Ammon's horn (tissue), 1 donor: ENCODE measurements at regions not wholly inside any gene's neighbourhood (a gene's known extent, or its start where the extent isn't known, plus 50 kb on each side); places are given as distances from the start of the nearest gene placed in this dataset.
"Not testable (repeated sequence)": the region's sequence is repeated elsewhere in the genome, so short reads cannot be mapped to it uniquely, and the experiment has no call there.

ENCODE experiments used
- DNase-seq: peaks from one replicate; pipeline ENCODE4 v3.0.0-alpha.2; 2016; ENCODE audit warnings: low spot score

DNA sequence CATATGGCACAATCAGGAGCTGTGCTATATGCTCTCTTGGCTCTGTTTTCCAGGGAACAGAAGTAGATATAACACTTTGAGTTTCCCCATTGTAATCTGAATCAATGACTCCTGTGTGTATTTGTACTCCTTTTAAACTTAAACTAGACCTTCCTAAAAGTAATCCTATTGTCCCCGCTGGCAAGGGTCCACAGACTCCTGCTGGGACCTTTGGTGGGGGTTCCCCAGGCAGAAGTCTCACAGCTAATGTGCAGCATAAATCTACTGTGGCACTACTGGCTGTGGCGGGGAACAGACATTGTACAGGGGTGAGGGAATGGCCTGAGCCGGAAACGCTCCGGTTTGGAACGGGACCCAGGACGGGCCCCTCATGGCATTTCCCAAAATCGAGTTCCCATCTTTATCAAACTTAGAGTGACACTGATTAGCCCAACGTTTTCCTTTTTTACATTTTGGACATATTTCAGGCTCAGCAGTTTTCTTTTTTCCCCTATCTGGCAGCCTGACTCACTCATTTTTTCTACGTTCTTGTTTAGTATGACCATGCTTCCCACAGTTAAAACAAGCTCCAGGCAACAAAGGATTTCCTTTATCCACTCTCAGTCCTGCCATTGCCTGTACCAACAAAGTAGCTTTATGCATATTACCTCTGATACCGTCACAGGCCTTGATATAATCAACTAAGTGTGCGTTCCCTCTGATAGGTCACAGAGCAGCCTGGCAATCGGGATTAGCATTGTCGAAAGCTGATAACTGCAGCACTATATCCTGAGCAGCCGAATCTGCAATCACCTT, 59.5 kb upstream of the LPCAT1 start:
- not testable (repeated sequence) for DNase-seq

DNA sequence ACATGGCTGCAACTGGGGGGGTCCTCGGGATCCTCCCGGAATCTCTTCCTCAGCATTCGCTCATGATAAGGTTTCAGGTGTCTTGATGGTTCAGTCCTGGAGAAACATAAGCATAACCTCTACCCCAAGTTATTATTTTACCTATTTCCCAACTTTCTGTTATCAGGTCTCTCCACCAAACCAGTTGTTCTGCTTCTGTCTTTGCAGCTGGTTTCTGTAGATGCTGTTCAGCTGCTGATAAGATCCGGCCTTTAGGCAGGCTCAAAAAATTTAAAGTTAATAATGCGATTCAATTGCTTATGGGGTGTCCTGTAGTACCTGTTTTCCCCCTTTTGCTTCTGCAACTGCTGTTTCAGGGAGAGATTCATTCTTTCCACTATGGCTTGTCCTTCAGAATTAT, 55.6 kb upstream of the LPCAT1 start:
- not testable (repeated sequence) for DNase-seq

GRCh38 chr5:1576851-1577250, 53.1 kb upstream of the LPCAT1 start:
- not testable (repeated sequence) for DNase-seq

GRCh38 chr5:1575991-1576714, 52.4 kb upstream of the LPCAT1 start:
- not testable (repeated sequence) for DNase-seq

DNA sequence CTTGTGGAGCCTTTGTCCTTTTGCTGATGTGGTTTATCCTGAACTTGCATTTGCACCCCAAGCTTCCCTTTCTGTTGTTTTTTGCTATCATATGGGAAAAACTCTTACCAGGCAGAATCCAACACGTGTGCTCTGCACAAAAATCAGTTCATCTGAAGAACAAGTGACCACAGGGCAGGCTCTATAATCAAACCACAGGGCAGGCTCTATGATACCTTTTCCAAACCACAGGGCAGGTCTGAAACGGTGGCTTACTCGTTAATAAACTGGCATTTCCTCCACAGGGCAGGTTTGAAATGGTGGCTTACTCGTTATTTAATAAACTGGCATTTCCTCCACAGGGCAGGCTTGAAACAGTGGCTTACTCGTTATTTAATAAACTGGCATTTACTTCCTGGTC, 51.7 kb upstream of the LPCAT1 start:
- not testable (repeated sequence) for DNase-seq

- not testable (repeated sequence) for DNase-seq
Measured at GRCh38 chr5:1574023-1574318, 50.2 kb upstream of the LPCAT1 start.

DNA sequence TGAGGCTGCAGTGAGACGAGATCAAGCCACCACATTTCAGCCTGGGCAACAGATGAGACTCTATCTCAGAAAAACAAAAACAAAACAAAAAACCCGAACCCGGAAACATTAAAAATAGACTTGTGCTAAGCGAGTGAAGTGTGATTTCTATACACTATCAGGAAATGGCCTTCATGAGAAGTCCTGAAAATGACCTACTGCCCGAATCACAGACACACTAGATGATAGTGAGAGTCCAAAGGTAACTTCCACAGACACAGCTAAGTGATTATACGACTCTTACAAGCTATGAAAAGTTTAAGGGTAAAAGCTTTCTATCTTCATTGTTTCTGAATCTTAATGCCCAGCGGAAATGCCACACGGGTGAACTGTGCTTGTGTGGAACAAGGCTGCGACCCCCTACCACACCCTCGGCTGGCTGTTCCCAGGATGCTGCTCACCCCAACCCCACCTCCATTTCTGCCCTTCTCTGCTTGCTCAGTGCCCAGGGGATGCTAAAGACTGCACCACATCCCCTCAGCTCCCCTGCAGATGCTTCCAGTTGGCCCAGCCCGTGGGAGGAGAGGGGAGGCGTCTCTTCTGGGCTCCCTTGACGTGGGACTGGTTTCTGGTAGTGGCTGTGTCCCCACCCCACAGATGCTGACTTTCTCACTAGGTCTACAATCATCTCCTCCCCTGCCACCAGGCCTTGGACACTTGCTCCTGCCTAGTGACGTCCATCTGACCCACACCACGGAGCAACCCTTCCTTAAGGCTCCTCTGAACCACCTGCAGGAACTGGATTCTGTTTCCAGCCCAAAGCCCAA, 49.7 kb upstream of the LPCAT1 start:
- not testable (repeated sequence) for DNase-seq
